Loucy (cell line): ENCODE measurements at regions not wholly inside any gene's neighbourhood (a gene's known extent, or its start where the extent isn't known, plus 50 kb on each side); places are given as distances from the start of the nearest gene placed in this dataset.
"Not testable (repeated sequence)": the region's sequence is repeated elsewhere in the genome, so short reads cannot be mapped to it uniquely, and the experiment has no call there.

Source experiments
- H2AFZ ChIP-seq: fragments of 200-600 bp; sonication (generic); 2 replicates; pipeline ENCODE4 v1.6.0; 2016; ENCODE audit warnings: antibody characterized with exemption, mild to moderate bottlenecking, low read length, moderate library complexity
- H3F3A ChIP-seq: fragments of 200-600 bp; 2 replicates; pipeline ENCODE4 v1.6.0; 2016; ENCODE audit warnings: antibody characterized with exemption, low read depth, mild to moderate bottlenecking
- H3K27me3 ChIP-seq: fragments of 200-600 bp; sonication (generic); 2 replicates; pipeline ENCODE4 v1.6.1; 2014; ENCODE audit warnings: low read length, mild to moderate bottlenecking; ENCODE audit not compliant: insufficient read depth, poor library complexity, severe bottlenecking
- H3K36me3 ChIP-seq: fragments of 200-600 bp; sonication (generic); 2 replicates; pipeline ENCODE4 v1.6.1; 2016; ENCODE audit warnings: low read length; ENCODE audit not compliant: insufficient read depth
- H3K4me1 ChIP-seq: fragments of 200-600 bp; sonication (generic); 2 replicates; pipeline ENCODE4 v1.5.1; 2014; ENCODE audit warnings: low read length, mild to moderate bottlenecking; ENCODE audit not compliant: insufficient read depth, poor library complexity, severe bottlenecking
- H3K4me2 ChIP-seq: fragments of 200-600 bp; sonication (generic); 2 replicates; pipeline ENCODE4 v1.6.0; 2014; ENCODE audit warnings: antibody characterized with exemption, low read length, low read depth, mild to moderate bottlenecking; ENCODE audit not compliant: poor library complexity, severe bottlenecking
- H3K4me3 ChIP-seq: fragments of 200-600 bp; sonication (generic); 2 replicates; pipeline ENCODE4 v1.5.1; 2014; ENCODE audit warnings: low read length, mild to moderate bottlenecking, mixed read lengths; ENCODE audit not compliant: poor library complexity, severe bottlenecking
- H3K79me2 ChIP-seq: fragments of 200-600 bp; sonication (generic); 2 replicates; pipeline ENCODE4 v1.6.1; 2014; ENCODE audit warnings: low read length; ENCODE audit not compliant: insufficient read depth
- H3K9ac ChIP-seq: fragments of 200-600 bp; sonication (generic); 2 replicates; pipeline ENCODE4 v1.6.0; 2014; ENCODE audit warnings: mild to moderate bottlenecking, low read depth, low read length, moderate library complexity; ENCODE audit not compliant: poor library complexity, severe bottlenecking
- H3K9me2 ChIP-seq: fragments of 200-600 bp; sonication (generic); replicated peaks from 2 replicates; pipeline ENCODE4 v1.6.1; 2016; ENCODE audit warnings: low read depth, low read length, mixed read lengths
- H3K9me3 ChIP-seq: fragments of 200-600 bp; sonication (generic); 2 replicates; pipeline ENCODE4 v1.6.1; 2014; ENCODE audit warnings: mild to moderate bottlenecking, antibody characterized with exemption, low read length, low read depth; ENCODE audit not compliant: insufficient read depth
- H4K20me1 ChIP-seq: fragments of 200-600 bp; sonication (generic); 2 replicates; pipeline ENCODE4 v1.6.0; 2014; ENCODE audit warnings: antibody characterized with exemption, low read length, mild to moderate bottlenecking; ENCODE audit not compliant: insufficient read depth, poor library complexity, severe bottlenecking
- CTCF ChIP-seq: fragments of 200-600 bp; sonication (generic); conservative IDR thresholded peaks from 2 replicates; pipeline ENCODE4 v1.5.1; 2014; ENCODE audit warnings: mild to moderate bottlenecking, antibody characterized with exemption, low read length
- EZH2phosphoT487 ChIP-seq: fragments of 200-600 bp; IDR thresholded peaks from 2 replicates; pipeline ENCODE4 v1.6.1; 2018; ENCODE audit warnings: antibody characterized with exemption, mild to moderate bottlenecking, moderate library complexity, borderline replicate concordance

GRCh38 chr6:4725136-4725760, 51.0 kb upstream of the CDYL start:
- not testable (repeated sequence) for H2AFZ ChIP-seq, H3K36me3 ChIP-seq, H3K9me3 ChIP-seq, H3K4me1 ChIP-seq, H3K4me3 ChIP-seq, H3K9ac ChIP-seq, H4K20me1 ChIP-seq, H3K4me2 ChIP-seq, H3K9me2 ChIP-seq, H3F3A ChIP-seq, H3K79me2 ChIP-seq, H3K27me3 ChIP-seq

GRCh38 chr6:4724727-4725126, 51.5 kb upstream of the CDYL start:
- not testable (repeated sequence) for H4K20me1 ChIP-seq, H2AFZ ChIP-seq, H3K27me3 ChIP-seq, H3K4me3 ChIP-seq, H3K4me1 ChIP-seq, H3K9me3 ChIP-seq, H3F3A ChIP-seq, H3K79me2 ChIP-seq, H3K4me2 ChIP-seq, H3K9ac ChIP-seq, H3K9me2 ChIP-seq, H3K36me3 ChIP-seq

GRCh38 chr6:4723383-4723782, 52.8 kb upstream of the CDYL start:
- no peaks in the 10 kb centered on the region for H3K9me3 ChIP-seq
- no peak overlapping the region for H3K9ac ChIP-seq
- no peaks in the 10 kb centered on the region for H4K20me1 ChIP-seq
- H3K79me2 ChIP-seq, result no peaks in the 10 kb centered on the region
- H3K4me3 ChIP-seq, result no peak overlapping the region
- no peaks in the 10 kb centered on the region for H3K36me3 ChIP-seq
- no peak overlapping the region for H3K4me2 ChIP-seq
- H3K27me3 ChIP-seq, result no peaks in the 10 kb centered on the region
- H3K4me1 ChIP-seq, result peaks cover 3% of the 10 kb centered on the region
- H3F3A ChIP-seq, result no peaks in the 10 kb centered on the region
- no peak for TF ChIP-seq EZH2phosphoT487
- no peak for TF ChIP-seq CTCF
- no peaks in the 10 kb centered on the region for H3K9me2 ChIP-seq
- no peak overlapping the region for H2AFZ ChIP-seq

GRCh38 chr6:4721368-4721767, 54.8 kb upstream of the CDYL start:
- H4K20me1 ChIP-seq, H2AFZ ChIP-seq, H3K27me3 ChIP-seq, H3K9ac ChIP-seq, H3K9me3 ChIP-seq, H3K36me3 ChIP-seq, H3K9me2 ChIP-seq, H3F3A ChIP-seq, H3K4me2 ChIP-seq, H3K79me2 ChIP-seq, H3K4me1 ChIP-seq, H3K4me3 ChIP-seq: not testable (repeated sequence)

- no peak overlapping the region for H3K4me2 ChIP-seq
- peaks cover 8% of the 10 kb centered on the region for H3K4me1 ChIP-seq
- no peak overlapping the region for H2AFZ ChIP-seq
These were observed 56.7 kb upstream of the CDYL start for GRCh38 chr6:4719491-4719890.

More at GRCh38 chr6:4719491-4719890, 56.7 kb upstream of the CDYL start:
- Histone ChIP-seq H3K36me3 (no peaks in the 10 kb centered on the region), H3K4me3 (no peak overlapping the region), H3K27me3 (no peaks in the 10 kb centered on the region), H3K79me2 (no peaks in the 10 kb centered on the region), H4K20me1 (no peaks in the 10 kb centered on the region), H3K9me2 (no peaks in the 10 kb centered on the region), H3F3A (no peaks in the 10 kb centered on the region), H3K9ac (no peak overlapping the region), H3K9me3 (no peaks in the 10 kb centered on the region)
- TF ChIP-seq EZH2phosphoT487, result no peak
